ENCODE measurements at regions not wholly inside any gene's neighbourhood (a gene's known extent, or its start where the extent isn't known, plus 50 kb on each side); places are given as distances from the start of the nearest gene placed in this dataset.

DNA sequence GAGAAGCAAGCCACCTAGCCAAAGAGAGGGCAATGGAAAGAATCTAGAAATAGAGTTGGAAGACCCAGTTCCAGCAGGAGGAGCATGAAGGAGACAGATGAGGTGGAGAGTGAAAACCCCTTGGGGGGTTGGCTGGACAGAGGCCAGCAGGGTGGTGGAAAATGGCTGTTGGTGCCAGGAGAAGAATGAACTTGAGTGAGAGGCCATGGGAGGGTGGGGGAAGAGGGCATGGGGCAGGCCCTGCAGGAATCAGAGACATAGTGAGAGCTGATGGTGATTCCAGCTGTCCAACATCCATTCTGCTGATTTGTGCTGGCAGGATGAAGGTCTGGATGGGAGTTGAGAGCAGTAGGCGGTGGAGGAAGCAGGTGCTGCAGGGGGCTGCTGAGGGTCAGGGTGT, 108.0 kb upstream of the TNP1 start:
- POLR2A ChIA-PET: no interaction called here
- Mint-ChIP-seq H3K9me3 (ENCODE audit: low read depth) (no peaks in the 10 kb centered on the region), H3K27ac (no peak overlapping the region), H3K36me3 (ENCODE audit: low read depth) (no peaks in the 10 kb centered on the region), H3K4me1 (no peaks in the 10 kb centered on the region), H3K4me3 (no peak overlapping the region), H3K27me3 (peaks cover 9% of the 10 kb centered on the region)
- CTCF ChIA-PET: no interaction called here
- intact Hi-C loops (cut with DNase I, micrococcal nuclease): no loop called here
- DNase-seq (no peak), ATAC-seq (no peak)

DNA sequence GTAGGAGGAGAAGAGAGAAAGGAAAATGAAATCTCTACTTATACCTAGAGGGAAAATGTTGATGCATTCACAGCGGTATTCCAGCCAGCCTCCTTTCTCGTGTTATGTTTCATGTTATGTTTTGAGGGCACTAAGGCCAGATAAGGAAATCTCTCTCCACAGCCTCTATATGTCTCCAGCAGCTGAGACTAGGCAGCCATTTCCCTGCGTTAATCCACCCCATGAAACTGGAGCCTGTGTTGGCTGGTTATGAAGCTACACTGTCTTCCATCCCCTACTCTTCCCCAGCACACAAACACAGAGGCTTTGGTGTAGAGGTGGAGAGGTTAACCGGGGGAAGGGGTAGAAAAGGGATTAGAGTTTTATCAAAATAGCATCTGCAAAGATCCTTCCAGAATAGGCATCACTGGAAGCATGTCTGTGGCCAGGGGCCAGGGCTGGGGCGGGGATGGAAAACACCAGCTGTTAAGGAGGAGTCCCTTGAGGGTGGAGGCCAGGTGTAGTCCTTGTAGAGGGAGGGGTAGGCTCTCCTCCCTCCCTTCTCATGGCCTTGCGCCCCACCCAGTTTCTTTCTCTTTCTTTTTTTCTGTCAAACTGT, 100.9 kb upstream of the TNP1 start:
- DNase-seq (no peak), ATAC-seq (no peak)
- H3K36me3 Mint-ChIP-seq (ENCODE audit: low read depth): no peaks in the 10 kb centered on the region
- no peaks in the 10 kb centered on the region for H3K27me3 Mint-ChIP-seq
- ChIA-PET POLR2A (no interaction called here), CTCF (no interaction called here)
- no peak overlapping the region for H3K27ac Mint-ChIP-seq
- intact Hi-C loops (cut with DNase I, micrococcal nuclease): no loop called here
- no peak overlapping the region for H3K4me3 Mint-ChIP-seq
- H3K4me1 Mint-ChIP-seq: no peaks in the 10 kb centered on the region
- no peaks in the 10 kb centered on the region for H3K9me3 Mint-ChIP-seq (ENCODE audit: low read depth)

DNA sequence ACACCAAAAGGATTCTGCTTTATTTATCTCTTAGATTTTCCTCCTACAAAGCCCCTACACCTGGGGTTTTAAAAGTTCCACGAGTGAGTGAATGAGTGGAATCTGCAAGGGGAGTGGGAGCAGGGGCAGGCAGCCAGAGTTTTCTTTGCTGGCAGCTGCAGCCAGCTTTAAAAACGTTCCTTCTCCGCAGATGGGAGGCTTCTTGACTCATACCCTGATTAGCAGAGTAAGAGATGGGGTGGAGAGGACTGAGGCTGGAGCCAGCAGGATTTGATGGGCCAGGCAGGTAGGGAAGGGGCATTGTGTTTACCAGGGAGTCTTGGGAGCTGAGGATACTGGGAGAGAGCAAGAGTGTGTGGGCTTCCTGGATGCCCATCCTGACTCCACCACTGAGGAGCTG, 99.6 kb upstream of the TNP1 start:
- peaks cover 4% of the 10 kb centered on the region for H3K9me3 Mint-ChIP-seq (ENCODE audit: low read depth)
- no peak for DNase-seq
- no peak overlapping the region for H3K4me3 Mint-ChIP-seq
- POLR2A ChIA-PET: no interaction called here
- CTCF ChIA-PET: interaction anchor here (0.6 kb wide), 1 partner anchor 56 kb away, joined by 3 read pairs; no protein-coding TSS in a partner anchor
- no peaks in the 10 kb centered on the region for H3K4me1 Mint-ChIP-seq
- intact Hi-C loops (cut with DNase I, micrococcal nuclease): no loop called here
- H3K27ac Mint-ChIP-seq: no peak overlapping the region
- no peaks in the 10 kb centered on the region for H3K36me3 Mint-ChIP-seq (ENCODE audit: low read depth)
- no peaks in the 10 kb centered on the region for H3K27me3 Mint-ChIP-seq
- no peak for ATAC-seq

DNA sequence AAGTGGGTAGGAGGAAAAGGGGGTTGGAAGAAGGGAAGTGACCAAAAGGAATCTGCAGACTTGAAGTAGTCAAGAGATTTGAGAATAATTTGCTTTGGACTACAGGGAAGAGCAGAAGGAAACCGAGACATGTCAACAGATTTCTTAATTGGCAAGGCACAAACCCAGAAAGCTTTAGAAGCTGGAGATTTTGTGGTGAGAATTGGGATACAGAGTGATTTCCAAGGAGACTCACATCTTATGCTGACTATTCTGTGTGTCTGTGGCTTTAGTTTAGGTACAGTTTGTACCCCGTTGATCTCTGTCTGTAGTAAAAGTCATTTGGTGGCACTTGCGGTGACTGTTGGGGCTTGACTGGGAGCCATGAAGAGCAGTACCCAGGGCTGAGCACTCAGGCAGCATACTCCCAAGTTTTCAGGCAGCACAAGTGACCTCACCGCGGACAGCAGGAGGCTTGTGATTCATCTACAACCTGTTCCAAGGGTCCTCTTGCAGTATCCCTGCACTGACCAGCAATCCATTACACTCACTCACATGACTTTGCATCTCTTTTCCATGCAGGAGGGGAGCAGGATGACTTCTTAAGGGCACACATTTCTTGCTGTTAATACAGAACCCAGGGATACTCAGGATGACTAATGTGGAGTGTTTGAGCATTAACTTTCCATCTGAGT, 97.1 kb upstream of the TNP1 start:
- no peaks in the 10 kb centered on the region for H3K4me1 Mint-ChIP-seq
- H3K27ac Mint-ChIP-seq: no peak overlapping the region
- H3K36me3 Mint-ChIP-seq (ENCODE audit: low read depth): no peaks in the 10 kb centered on the region
- ChIA-PET POLR2A (no interaction called here), CTCF (no interaction called here)
- DNase-seq: no peak
- H3K9me3 Mint-ChIP-seq (ENCODE audit: low read depth): peaks cover 11% of the 10 kb centered on the region
- H3K27me3 Mint-ChIP-seq: peaks cover 3% of the 10 kb centered on the region
- intact Hi-C loops (cut with DNase I, micrococcal nuclease): no loop called here
- H3K4me3 Mint-ChIP-seq: no peak overlapping the region
- ATAC-seq: no peak

DNA sequence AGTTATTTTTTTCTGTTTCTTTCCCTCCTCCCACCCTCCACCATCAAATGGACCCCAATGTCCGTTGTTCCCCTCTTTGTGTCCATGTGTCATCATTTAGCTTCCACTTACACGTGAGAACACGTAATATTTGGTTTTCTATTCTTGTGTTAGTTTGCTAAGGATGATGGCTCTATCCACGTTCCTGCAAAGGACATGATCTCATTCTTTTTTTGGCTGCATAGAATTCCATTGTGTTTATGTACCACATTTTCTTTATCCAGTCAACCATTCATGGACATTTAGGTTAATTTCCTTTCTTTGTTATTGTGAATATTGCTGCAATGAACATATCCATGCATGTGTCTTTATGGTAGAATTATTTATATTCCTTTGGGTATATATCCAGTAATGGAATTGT, 91.3 kb upstream of the TNP1 start:
- H3K4me1 Mint-ChIP-seq: no peaks in the 10 kb centered on the region
- ChIA-PET CTCF (no interaction called here), POLR2A (no interaction called here)
- DNase-seq (no peak), ATAC-seq (no peak)
- no peak overlapping the region for H3K27ac Mint-ChIP-seq
- no peaks in the 10 kb centered on the region for H3K36me3 Mint-ChIP-seq (ENCODE audit: low read depth)
- peaks cover 5% of the 10 kb centered on the region for H3K27me3 Mint-ChIP-seq
- H3K4me3 Mint-ChIP-seq: no peak overlapping the region
- intact Hi-C loops (cut with DNase I, micrococcal nuclease): no loop called here
- peaks cover 11% of the 10 kb centered on the region for H3K9me3 Mint-ChIP-seq (ENCODE audit: low read depth)

DNA sequence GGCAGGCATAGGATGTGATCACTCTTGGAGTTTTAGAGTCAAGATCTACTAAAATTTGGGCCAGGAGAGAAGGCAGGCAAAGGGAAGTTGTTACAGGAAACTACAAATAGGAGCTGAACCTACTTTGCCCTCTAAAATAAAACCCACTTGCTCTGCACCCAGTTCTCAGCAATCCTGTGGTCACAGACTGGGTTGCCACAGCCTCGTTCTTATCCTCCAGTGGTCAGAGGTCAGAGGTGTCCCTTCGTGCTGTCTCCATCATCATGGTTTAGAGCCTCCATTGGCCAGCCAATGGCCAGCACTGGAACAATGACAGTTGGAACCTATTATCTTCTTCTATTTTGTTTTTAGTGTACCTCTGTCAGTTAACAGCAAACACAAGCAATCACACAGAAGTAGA, 90.7 kb upstream of the TNP1 start:
- POLR2A ChIA-PET: no interaction called here
- DNase-seq: no peak
- H3K9me3 Mint-ChIP-seq (ENCODE audit: low read depth): peaks cover 11% of the 10 kb centered on the region
- peaks cover 5% of the 10 kb centered on the region for H3K27me3 Mint-ChIP-seq
- ATAC-seq: no peak
- no peaks in the 10 kb centered on the region for H3K36me3 Mint-ChIP-seq (ENCODE audit: low read depth)
- CTCF ChIA-PET: no interaction called here
- no peaks in the 10 kb centered on the region for H3K4me1 Mint-ChIP-seq
- no peak overlapping the region for H3K27ac Mint-ChIP-seq
- intact Hi-C loops (cut with DNase I, micrococcal nuclease): no loop called here
- H3K4me3 Mint-ChIP-seq: no peak overlapping the region

DNA sequence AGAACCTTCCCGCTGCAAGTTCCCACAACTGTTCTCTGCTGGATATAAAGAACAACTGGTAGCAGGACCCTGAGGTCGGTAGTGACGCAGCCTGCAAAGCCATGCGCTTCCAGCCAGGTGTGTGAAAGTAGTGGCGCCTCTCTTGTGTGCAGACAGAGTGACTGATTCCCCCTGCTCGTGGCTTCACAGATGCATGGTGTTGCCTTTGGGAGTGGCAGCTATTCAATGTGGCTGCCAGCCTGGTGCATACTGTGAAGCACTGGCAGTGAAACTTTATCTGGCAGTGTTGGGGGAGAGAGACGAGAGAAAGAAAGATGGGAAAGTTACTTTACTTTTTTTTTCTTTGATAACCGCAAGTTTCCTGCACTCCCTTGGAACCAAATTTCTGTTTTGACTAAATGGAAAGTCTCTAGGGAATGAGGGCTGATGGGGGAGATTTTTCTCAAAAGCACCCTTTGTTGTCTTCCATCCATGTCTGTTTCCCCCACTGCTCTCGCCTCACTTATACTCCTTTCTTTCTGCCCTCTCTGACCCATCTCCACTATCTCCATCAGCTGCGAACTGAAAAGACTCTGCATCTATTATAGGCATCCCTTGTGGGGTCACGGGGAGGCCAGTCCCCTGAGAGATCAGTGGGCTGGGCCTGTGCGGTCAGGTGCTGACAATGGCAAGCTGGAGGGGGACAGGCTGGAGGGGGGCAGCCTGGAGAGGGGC, 90.0 kb upstream of the TNP1 start:
- H3K4me1 Mint-ChIP-seq: no peaks in the 10 kb centered on the region
- POLR2A ChIA-PET: no interaction called here
- ATAC-seq: no peak

DNA sequence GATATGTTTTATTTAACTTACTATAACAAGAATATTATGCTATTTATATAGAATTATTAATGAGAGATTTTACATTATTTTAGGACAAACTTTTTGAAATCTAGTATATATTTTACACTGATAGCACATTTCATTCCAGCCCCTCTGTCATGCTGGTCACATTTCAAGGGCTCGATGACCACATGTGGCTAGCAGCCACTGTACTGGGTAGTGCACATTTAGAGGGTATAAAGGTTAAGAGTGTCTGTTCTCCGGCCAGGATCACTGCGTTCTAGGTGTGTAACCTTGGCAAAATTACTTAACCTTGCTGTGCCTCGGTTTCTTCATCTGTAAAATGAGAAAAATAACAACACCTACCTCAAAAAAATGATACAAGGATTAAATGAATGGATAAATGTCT, 87.2 kb upstream of the TNP1 start:
- Mint-ChIP-seq H3K4me3 (no peak overlapping the region), H3K4me1 (no peaks in the 10 kb centered on the region), H3K27ac (no peak overlapping the region), H3K9me3 (ENCODE audit: low read depth) (no peaks in the 10 kb centered on the region), H3K36me3 (ENCODE audit: low read depth) (no peaks in the 10 kb centered on the region), H3K27me3 (peaks cover 4% of the 10 kb centered on the region)
- intact Hi-C loops (cut with DNase I, micrococcal nuclease): no loop called here
- ChIA-PET POLR2A (no interaction called here), CTCF (interaction anchor here (0.6 kb wide), 1 partner anchor 1813 kb away, joined by 3 read pairs; no protein-coding TSS in a partner anchor)
- DNase-seq (no peak), ATAC-seq (no peak)

More for the DNA sequence above, 90.0 kb upstream of the TNP1 start:
- intact Hi-C loops (cut with DNase I, micrococcal nuclease): no loop called here
- Mint-ChIP-seq H3K27ac (no peak overlapping the region), H3K9me3 (ENCODE audit: low read depth) (peaks cover 10% of the 10 kb centered on the region), H3K36me3 (ENCODE audit: low read depth) (no peaks in the 10 kb centered on the region), H3K4me3 (no peak overlapping the region), H3K27me3 (peaks cover 5% of the 10 kb centered on the region)
- no peak for DNase-seq
- CTCF ChIA-PET: interaction anchor here (0.6 kb wide), 1 partner anchor 155 kb away, joined by 3 read pairs; no protein-coding TSS in a partner anchor

DNA sequence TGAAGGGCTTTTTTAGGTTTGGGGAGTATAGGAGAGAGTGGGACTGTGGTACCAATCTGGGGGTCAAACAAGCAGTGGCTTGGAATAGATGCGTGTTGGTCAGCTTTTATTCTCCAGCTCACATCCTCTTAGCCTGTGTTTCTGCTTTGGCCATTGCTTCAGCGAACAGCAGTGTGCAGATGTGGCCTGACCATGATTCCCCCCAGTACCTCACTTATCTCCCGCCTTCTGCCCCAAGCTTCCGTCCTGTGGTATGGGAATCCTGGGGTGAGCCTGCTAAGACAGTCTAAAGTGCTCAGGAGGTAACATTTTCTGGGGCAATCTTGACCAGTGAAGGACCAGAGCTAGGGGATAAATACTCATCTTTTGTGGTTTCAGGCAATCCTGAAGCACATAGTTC, 84.9 kb upstream of the TNP1 start:
- ChIA-PET POLR2A (no interaction called here), CTCF (no interaction called here)
- H3K4me1 Mint-ChIP-seq: no peaks in the 10 kb centered on the region
- H3K27ac Mint-ChIP-seq: no peak overlapping the region
- no peaks in the 10 kb centered on the region for H3K9me3 Mint-ChIP-seq (ENCODE audit: low read depth)
- H3K4me3 Mint-ChIP-seq: no peak overlapping the region
- H3K36me3 Mint-ChIP-seq (ENCODE audit: low read depth): no peaks in the 10 kb centered on the region
- ATAC-seq: no peak
- DNase-seq: no peak
- intact Hi-C loops (cut with DNase I, micrococcal nuclease): no loop called here
- peaks cover 6% of the 10 kb centered on the region for H3K27me3 Mint-ChIP-seq

DNA sequence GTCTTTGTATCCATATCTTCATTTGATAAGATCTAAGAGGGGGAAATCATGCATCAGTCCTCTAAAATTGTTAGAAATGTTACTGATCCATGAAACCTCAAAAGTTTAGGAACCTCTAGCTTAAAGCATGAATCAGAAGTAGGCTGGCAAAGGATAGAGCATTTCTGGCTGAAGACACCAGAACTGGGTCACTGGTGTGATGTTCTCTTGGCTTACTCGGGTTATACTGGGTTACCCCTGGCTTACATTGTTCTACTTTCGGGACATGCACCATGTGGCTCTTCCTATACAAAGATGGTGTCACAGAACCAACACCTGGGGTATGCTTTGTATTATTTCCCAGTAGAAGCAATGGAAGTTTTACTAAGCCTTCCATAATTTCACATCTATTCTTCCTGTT, 83.2 kb upstream of the TNP1 start:
- DNase-seq: no peak
- no peak overlapping the region for H3K4me3 Mint-ChIP-seq
- peaks cover 9% of the 10 kb centered on the region for H3K27me3 Mint-ChIP-seq

DNA sequence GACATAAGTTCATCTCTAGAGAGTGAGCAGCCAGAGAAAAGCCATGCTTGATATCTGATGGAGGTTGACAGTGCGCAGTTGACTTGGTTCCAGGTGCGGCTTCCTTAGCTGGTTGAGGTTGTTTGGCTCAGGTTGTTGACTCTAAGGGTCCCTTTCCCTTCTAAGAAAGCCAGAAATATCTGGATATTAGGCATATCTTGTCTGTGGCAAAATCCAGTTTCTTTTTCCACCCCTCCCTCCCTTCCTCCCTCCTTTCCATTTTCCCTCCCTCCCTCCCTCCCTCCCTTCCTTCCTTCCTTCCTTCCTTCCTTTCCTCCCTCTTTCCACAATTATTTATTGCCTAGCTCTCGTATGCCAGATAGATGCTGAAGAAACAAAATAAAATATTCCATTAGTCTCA, 82.6 kb upstream of the TNP1 start:
- no peak overlapping the region for H3K27ac Mint-ChIP-seq
- H3K27me3 Mint-ChIP-seq: peaks cover 9% of the 10 kb centered on the region
- intact Hi-C loops (cut with DNase I, micrococcal nuclease): no loop called here
- H3K4me3 Mint-ChIP-seq: no peak overlapping the region
- DNase-seq (no peak), ATAC-seq (no peak)
- H3K4me1 Mint-ChIP-seq: no peaks in the 10 kb centered on the region
- H3K9me3 Mint-ChIP-seq (ENCODE audit: low read depth): no peaks in the 10 kb centered on the region
- ChIA-PET CTCF (interaction anchor here (0.6 kb wide), 2 partner anchors 649 to 1264 kb away, joined by 3 read pairs; no protein-coding TSS in a partner anchor), POLR2A (no interaction called here)
- no peaks in the 10 kb centered on the region for H3K36me3 Mint-ChIP-seq (ENCODE audit: low read depth)

More for the DNA sequence above, 83.2 kb upstream of the TNP1 start:
- H3K9me3 Mint-ChIP-seq (ENCODE audit: low read depth): no peaks in the 10 kb centered on the region
- H3K4me1 Mint-ChIP-seq: no peaks in the 10 kb centered on the region
- no peak for ATAC-seq
- H3K36me3 Mint-ChIP-seq (ENCODE audit: low read depth): no peaks in the 10 kb centered on the region
- H3K27ac Mint-ChIP-seq: no peak overlapping the region
- POLR2A ChIA-PET: no interaction called here
- intact Hi-C loops (cut with DNase I, micrococcal nuclease): no loop called here
- CTCF ChIA-PET: interaction anchor here (0.6 kb wide), 1 partner anchor 648 kb away, joined by 3 read pairs; no protein-coding TSS in a partner anchor

DNA sequence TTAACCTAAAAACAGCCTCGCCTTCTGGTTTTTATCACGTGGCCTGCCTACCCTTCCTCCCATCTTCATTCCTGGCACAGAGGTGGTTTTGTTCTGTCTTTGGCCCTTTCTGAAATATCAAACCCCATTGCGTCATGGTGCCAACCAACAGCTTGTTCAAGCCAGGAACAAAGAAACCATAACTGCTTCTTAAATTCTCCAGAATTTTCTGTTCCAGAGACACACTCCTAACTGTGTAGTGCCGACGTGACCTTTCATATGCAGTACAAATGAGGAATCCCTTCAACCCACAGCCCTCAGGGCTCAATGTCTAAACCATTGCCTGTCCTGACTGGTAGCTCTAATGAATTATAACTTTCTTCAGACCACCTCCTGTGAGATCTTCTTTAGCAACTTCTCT, 82.2 kb upstream of the TNP1 start:
- no peaks in the 10 kb centered on the region for H3K36me3 Mint-ChIP-seq (ENCODE audit: low read depth)
- POLR2A ChIA-PET: no interaction called here
- no peak overlapping the region for H3K4me3 Mint-ChIP-seq
- intact Hi-C loops (cut with DNase I, micrococcal nuclease): no loop called here
- H3K27me3 Mint-ChIP-seq: peaks cover 9% of the 10 kb centered on the region
- ATAC-seq (no peak), DNase-seq (no peak)
- no peaks in the 10 kb centered on the region for H3K4me1 Mint-ChIP-seq
- CTCF ChIA-PET: interaction anchor here (0.6 kb wide), 1 partner anchor 1264 kb away, joined by 3 read pairs; no protein-coding TSS in a partner anchor
- H3K27ac Mint-ChIP-seq: no peak overlapping the region
- H3K9me3 Mint-ChIP-seq (ENCODE audit: low read depth): no peaks in the 10 kb centered on the region

All from activated CD4-positive, alpha-beta T cell treated with anti-CD3 and anti-CD28 coated beads for 36 hours (primary cell).